ENCODE measurements at regions not wholly inside any gene's neighbourhood (a gene's known extent, or its start where the extent isn't known, plus 50 kb on each side); places are given as distances from the start of the nearest gene placed in this dataset.
"Not testable (repeated sequence)": the region's sequence is repeated elsewhere in the genome, so short reads cannot be mapped to it uniquely, and the experiment has no call there.

DNA sequence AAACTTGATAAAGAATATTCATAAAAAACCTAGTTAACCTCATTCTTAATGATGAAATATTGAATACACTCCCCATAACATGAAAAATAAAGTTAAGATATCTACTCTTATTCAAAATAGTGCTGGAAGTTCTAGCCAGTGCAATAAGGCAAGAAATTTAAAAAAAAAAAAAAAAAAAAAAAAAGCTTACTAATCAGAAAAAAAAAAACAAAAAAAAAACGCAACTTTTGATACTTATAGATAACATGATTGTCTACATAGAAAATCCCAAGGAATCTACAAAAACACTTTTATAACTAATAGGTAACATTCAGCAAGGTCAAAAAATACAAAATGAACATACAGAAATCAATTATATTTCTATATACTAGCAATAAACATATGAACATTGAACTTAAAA, 515.6 kb downstream of the UQCRFS1 start:
- TF ChIP-seq, protein P1, sequence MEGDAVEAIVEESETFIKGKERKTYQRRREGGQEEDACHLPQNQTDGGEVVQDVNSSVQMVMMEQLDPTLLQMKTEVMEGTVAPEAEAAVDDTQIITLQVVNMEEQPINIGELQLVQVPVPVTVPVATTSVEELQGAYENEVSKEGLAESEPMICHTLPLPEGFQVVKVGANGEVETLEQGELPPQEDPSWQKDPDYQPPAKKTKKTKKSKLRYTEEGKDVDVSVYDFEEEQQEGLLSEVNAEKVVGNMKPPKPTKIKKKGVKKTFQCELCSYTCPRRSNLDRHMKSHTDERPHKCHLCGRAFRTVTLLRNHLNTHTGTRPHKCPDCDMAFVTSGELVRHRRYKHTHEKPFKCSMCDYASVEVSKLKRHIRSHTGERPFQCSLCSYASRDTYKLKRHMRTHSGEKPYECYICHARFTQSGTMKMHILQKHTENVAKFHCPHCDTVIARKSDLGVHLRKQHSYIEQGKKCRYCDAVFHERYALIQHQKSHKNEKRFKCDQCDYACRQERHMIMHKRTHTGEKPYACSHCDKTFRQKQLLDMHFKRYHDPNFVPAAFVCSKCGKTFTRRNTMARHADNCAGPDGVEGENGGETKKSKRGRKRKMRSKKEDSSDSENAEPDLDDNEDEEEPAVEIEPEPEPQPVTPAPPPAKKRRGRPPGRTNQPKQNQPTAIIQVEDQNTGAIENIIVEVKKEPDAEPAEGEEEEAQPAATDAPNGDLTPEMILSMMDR (IDR thresholded peaks at IDR 0.05): no peak
- intact Hi-C loops (cut with DNase I): no loop called here

DNA sequence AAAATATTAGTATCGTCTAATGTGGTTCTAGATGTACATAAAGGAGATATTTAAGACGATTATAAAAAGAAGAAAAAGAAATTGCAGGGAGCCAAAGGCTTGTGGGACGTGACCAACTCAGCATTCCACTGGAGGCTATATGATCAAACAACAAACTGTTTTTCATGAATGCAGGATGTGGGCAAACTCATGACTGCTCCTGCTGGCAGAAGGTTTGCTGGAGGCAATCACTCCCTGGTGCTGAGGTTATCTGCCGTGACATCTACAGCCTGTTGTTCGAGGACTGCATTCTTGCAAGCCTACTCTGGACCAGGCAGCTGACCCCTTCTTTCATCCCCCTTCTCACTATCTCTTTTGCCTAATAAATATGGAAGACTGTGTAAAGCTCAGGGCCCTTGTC, 518.1 kb downstream of the UQCRFS1 start:
- no peak for ATAC-seq
- TF ChIP-seq, protein P1 (IDR thresholded peaks at IDR 0.05): no peak
- H3K9me3 ChIP-seq: no peaks in the 10 kb centered on the region
- peaks cover 0 to 11% (median 0%) of the 10 kb centered on the region in 7 donors for H3K27me3 ChIP-seq
- DNase-seq: no peak
- H3K27ac ChIP-seq: no peak overlapping the region
- intact Hi-C loops (cut with DNase I): no loop called here
- no peaks in the 10 kb centered on the region for H3K36me3 ChIP-seq
- WGBS, 2 donors: 68 to 74% methylated on average over 5 of the region's 5 CpGs
- no peak overlapping the region for H3K4me3 ChIP-seq
- no peaks in the 10 kb centered on the region for H3K4me1 ChIP-seq

More for the DNA sequence above, 515.6 kb downstream of the UQCRFS1 start:
- Histone ChIP-seq H3K4me3 (no peak overlapping the region), H3K27me3 (peaks cover 0 to 9% (median 0%) of the 10 kb centered on the region in 7 donors), H3K27ac (no peak overlapping the region), H3K9me3 (no peaks in the 10 kb centered on the region), H3K36me3 (no peaks in the 10 kb centered on the region), H3K4me1 (no peaks in the 10 kb centered on the region)
- 67 to 74% methylated on average over 1 of the region's 1 CpG for WGBS, 2 donors
- DNase-seq (no peak), ATAC-seq (no peak)

DNA sequence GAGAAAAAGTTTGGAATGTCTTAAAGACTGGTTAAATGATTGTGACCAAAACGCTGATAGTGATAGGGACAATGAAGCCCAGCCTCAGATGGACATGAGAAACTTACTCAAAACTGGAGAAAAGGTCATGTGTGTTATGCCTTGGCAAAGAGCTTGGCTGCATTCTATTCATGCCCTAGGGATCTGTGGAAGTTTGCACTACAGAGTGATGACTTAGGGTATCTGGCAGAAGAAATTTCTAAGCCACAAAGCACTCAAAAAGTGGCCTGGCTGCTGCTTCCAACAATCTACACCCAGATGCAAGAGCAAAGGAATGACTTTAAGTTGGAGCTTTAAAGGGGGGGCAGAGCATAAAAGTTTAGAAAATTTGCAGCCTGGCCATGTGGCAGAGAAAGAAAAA, 521.3 kb downstream of the UQCRFS1 start:
- Histone ChIP-seq H3K9me3 (no peaks in the 10 kb centered on the region), H3K27ac (no peak overlapping the region), H3K4me3 (no peak overlapping the region), H3K4me1 (no peaks in the 10 kb centered on the region), H3K36me3 (no peaks in the 10 kb centered on the region), H3K27me3 (peaks cover 0 to 7% (median 0%) of the 10 kb centered on the region in 7 donors)
- TF ChIP-seq, protein P1 (IDR thresholded peaks at IDR 0.05): no peak
- DNase-seq: no peak
- WGBS, 2 donors: 59 to 77% methylated on average over 1 of the region's 1 CpG
- intact Hi-C loops (cut with DNase I): no loop called here
- ATAC-seq: no peak

DNA sequence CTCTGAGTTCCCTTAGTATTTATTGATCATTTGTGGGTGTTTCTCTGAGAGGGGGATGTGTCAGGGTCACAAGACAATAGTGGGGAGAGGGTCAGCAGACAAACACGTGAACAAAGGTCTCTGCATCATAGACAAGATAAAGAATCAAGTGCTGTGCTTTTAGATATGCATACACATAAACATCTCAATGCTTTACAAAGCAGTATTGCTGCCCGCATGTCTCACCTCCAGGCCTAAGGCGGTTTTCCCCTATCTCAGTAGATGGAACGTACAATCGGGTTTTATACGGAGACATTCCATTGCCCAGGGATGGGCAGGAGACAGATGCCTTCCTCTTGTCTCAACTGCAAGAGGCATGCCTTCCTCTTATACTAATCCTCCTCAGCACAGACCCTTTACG, 523.5 kb downstream of the UQCRFS1 start:
- DNase-seq; H3K4me1 ChIP-seq; ATAC-seq; H3K27me3 ChIP-seq; intact Hi-C loops (cut with DNase I); H3K27ac ChIP-seq; H3K4me3 ChIP-seq; H3K36me3 ChIP-seq; H3K9me3 ChIP-seq: not testable (repeated sequence)
- 70 to 74% methylated on average over 6 to 7 of the region's 7 CpGs for WGBS, 2 donors

DNA sequence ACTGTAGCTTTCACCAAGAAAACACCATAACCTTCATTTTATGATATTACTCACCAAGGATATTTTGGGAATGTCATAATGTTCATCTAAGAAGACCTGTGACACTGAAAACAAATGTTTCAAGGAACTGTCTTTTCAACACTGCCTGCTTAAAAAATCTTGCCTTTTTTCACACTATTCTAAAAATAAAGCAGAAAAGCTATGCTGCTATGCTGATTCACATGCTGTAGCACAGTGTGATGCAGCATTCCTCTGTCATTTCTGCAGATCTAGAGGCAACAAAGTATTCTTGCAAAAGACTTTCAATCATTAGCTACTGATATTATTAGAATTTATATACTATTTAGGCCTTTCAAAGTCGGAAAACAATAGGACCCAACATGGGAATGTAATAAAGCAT, 525.7 kb downstream of the UQCRFS1 start:
- H3K27me3 ChIP-seq: peaks cover 0 to 5% (median 0%) of the 10 kb centered on the region in 7 donors
- TF ChIP-seq, protein P1 (IDR thresholded peaks at IDR 0.05): no peak
- no peak overlapping the region for H3K27ac ChIP-seq
- H3K4me3 ChIP-seq: no peak overlapping the region
- no peak for ATAC-seq
- no peak for DNase-seq
- H3K9me3 ChIP-seq: peaks cover 0 to 10% (median 0%) of the 10 kb centered on the region in 11 donors
- no peaks in the 10 kb centered on the region for H3K4me1 ChIP-seq
- intact Hi-C loops (cut with DNase I): no loop called here
- H3K36me3 ChIP-seq: no peaks in the 10 kb centered on the region
- 65 to 70% methylated on average over 1 of the region's 1 CpG for WGBS, 2 donors

All from heart right ventricle (tissue), 16 donors.